ENCODE measurements at regions not wholly inside any gene's neighbourhood (a gene's known extent, or its start where the extent isn't known, plus 50 kb on each side); places are given as distances from the start of the nearest gene placed in this dataset.
"Not testable (repeated sequence)": the region's sequence is repeated elsewhere in the genome, so short reads cannot be mapped to it uniquely, and the experiment has no call there.

GRCh38 chr2:16391986-16392385, 273.6 kb downstream of the CYRIA start:
- intact Hi-C loops (cut with DNase I), result no loop called here
- Histone ChIP-seq H3K27ac (no peak overlapping the region), H3K4me1 (replicated peaks) (no peaks in the 10 kb centered on the region), H3K9me3 (no peaks in the 10 kb centered on the region), H3K27me3 (replicated peaks; ENCODE audit: insufficient read depth) (no peaks in the 10 kb centered on the region), H3K4me3 (no peak overlapping the region), H3K36me3 (no peaks in the 10 kb centered on the region)
- DNase-seq (ENCODE audit: low spot score), result no peak
- WGBS, result 85% methylated on average over 5 of the region's 5 CpGs
- no peak for TF ChIP-seq POLR2AphosphoS5 (IDR thresholded peaks at IDR 0.05)
- TF ChIP-seq CTCF (IDR thresholded peaks at IDR 0.05), result no peak
- TF ChIP-seq POLR2A (IDR thresholded peaks at IDR 0.05), result no peak

GRCh38 chr2:16390561-16390960, 275.1 kb downstream of the CYRIA start:
- TF ChIP-seq POLR2AphosphoS5 (IDR thresholded peaks at IDR 0.05) (no peak), CTCF (IDR thresholded peaks at IDR 0.05) (no peak), POLR2A (IDR thresholded peaks at IDR 0.05) (no peak)
- no peaks in the 10 kb centered on the region for H3K36me3 ChIP-seq
- H3K4me1 ChIP-seq (replicated peaks), result no peaks in the 10 kb centered on the region
- intact Hi-C loops (cut with DNase I), result no loop called here
- H3K27ac ChIP-seq, result no peak overlapping the region
- 92% methylated on average over 6 of the region's 6 CpGs for WGBS
- no peaks in the 10 kb centered on the region for H3K9me3 ChIP-seq
- H3K4me3 ChIP-seq, result no peak overlapping the region
- no peak for DNase-seq (ENCODE audit: low spot score)
- H3K27me3 ChIP-seq (replicated peaks; ENCODE audit: insufficient read depth), result no peaks in the 10 kb centered on the region

GRCh38 chr2:16389611-16390010, 276.0 kb downstream of the CYRIA start:
- 82% methylated on average over 3 of the region's 3 CpGs for WGBS
- Histone ChIP-seq H3K36me3 (no peaks in the 10 kb centered on the region), H3K27me3 (replicated peaks; ENCODE audit: insufficient read depth) (no peaks in the 10 kb centered on the region), H3K4me1 (replicated peaks) (no peaks in the 10 kb centered on the region), H3K4me3 (no peak overlapping the region), H3K27ac (no peak overlapping the region), H3K9me3 (no peaks in the 10 kb centered on the region)
- TF ChIP-seq POLR2A (IDR thresholded peaks at IDR 0.05) (no peak), CTCF (IDR thresholded peaks at IDR 0.05) (no peak), POLR2AphosphoS5 (IDR thresholded peaks at IDR 0.05) (no peak)
- intact Hi-C loops (cut with DNase I), result no loop called here
- no peak for DNase-seq (ENCODE audit: low spot score)

- H3K4me1 ChIP-seq (replicated peaks); DNase-seq (ENCODE audit: low spot score); H3K36me3 ChIP-seq; H3K9me3 ChIP-seq; H3K27me3 ChIP-seq (replicated peaks; ENCODE audit: insufficient read depth); H3K27ac ChIP-seq; H3K4me3 ChIP-seq; intact Hi-C loops (cut with DNase I): not testable (repeated sequence)
- 95% methylated on average over 16 of the region's 16 CpGs for WGBS
Measured at GRCh38 chr2:16388199-16388830, 277.3 kb downstream of the CYRIA start.

- Histone ChIP-seq H3K27ac (no peak overlapping the region), H3K36me3 (no peaks in the 10 kb centered on the region), H3K4me3 (no peak overlapping the region), H3K27me3 (replicated peaks; ENCODE audit: insufficient read depth) (peaks cover 3% of the 10 kb centered on the region), H3K9me3 (no peaks in the 10 kb centered on the region), H3K4me1 (replicated peaks) (no peaks in the 10 kb centered on the region)
- no peak for DNase-seq (ENCODE audit: low spot score)
- intact Hi-C loops (cut with DNase I), result no loop called here
- TF ChIP-seq POLR2A (IDR thresholded peaks at IDR 0.05) (no peak), CTCF (IDR thresholded peaks at IDR 0.05) (no peak), POLR2AphosphoS5 (IDR thresholded peaks at IDR 0.05) (no peak)
- 95% methylated on average over 8 of the region's 8 CpGs for WGBS
Measured at GRCh38 chr2:16387461-16387984, 278.1 kb downstream of the CYRIA start.
